WTC11 (cell line): ENCODE measurements at regions not wholly inside any gene's neighbourhood (a gene's known extent, or its start where the extent isn't known, plus 50 kb on each side); places are given as distances from the start of the nearest gene placed in this dataset.

Source experiments
- ATAC-seq: fragments of 200-7000 bp; cut with Tn5 transposase; 2 replicates; pipeline ENCODE4 v1.10.0; 2021; ENCODE audit warnings: mild to moderate bottlenecking, moderate library complexity
- CTCF ChIA-PET: fragments of 300-600 bp; sonication (Branson Sonifier 250); formaldehyde crosslinking; loops from one replicate; lab custom pipeline; 2021; ENCODE audit warnings: antibody characterized with exemption; lab: Charles Lee
- POLR2A ChIA-PET: fragments of 350-600 bp; sonication (Branson Sonifier 250); formaldehyde crosslinking; loops from one replicate; lab custom pipeline; 2021; ENCODE audit warnings: antibody characterized with exemption; lab: Charles Lee
- DNase-seq: peaks from one replicate; pipeline ENCODE4 v3.0.0; 2021; ENCODE audit warnings: low spot score
- H3K27ac Mint-ChIP-seq: 2 replicates; pipeline ENCODE4 v1.8.0; 2021; ENCODE audit warnings: mixed read lengths
- H3K27me3 Mint-ChIP-seq: 2 replicates; pipeline ENCODE4 v1.8.0; 2021; ENCODE audit warnings: low read depth, mild to moderate bottlenecking, moderate library complexity, mixed read lengths
- H3K36me3 Mint-ChIP-seq: 2 replicates; pipeline ENCODE4 v1.8.0; 2021; ENCODE audit warnings: mixed read lengths
- H3K4me1 Mint-ChIP-seq: 2 replicates; pipeline ENCODE4 v1.8.0; 2022; ENCODE audit warnings: mixed read lengths
- H3K4me3 Mint-ChIP-seq: 2 replicates; pipeline ENCODE4 v1.8.0; 2021; ENCODE audit warnings: mild to moderate bottlenecking, moderate library complexity, mixed read lengths
- H3K9me3 Mint-ChIP-seq: 2 replicates; pipeline ENCODE4 v1.8.0; 2021; ENCODE audit warnings: mixed read lengths
- CREM ChIP-seq: sonication (generic); formaldehyde crosslinking; IDR thresholded peaks from 2 replicates; pipeline ENCODE4 v1.8.1; 2022; ENCODE audit warnings: mild to moderate bottlenecking, missing genetic modification reagents, moderate library complexity
- EMX1 ChIP-seq: fragments of 250-450 bp; sonication (Bioruptor Pico); IDR thresholded peaks from 2 replicates; pipeline ENCODE4 v1.8.0; 2021; ENCODE audit warnings: mild to moderate bottlenecking
- ESRRA ChIP-seq: sonication (generic); formaldehyde crosslinking; IDR thresholded peaks from 2 replicates; pipeline ENCODE4 v1.8.1; 2022; ENCODE audit warnings: mild to moderate bottlenecking, missing genetic modification reagents, borderline replicate concordance
- MYBL2 ChIP-seq: sonication (generic); formaldehyde crosslinking; IDR thresholded peaks from 2 replicates; pipeline ENCODE4 v1.8.1; 2023; ENCODE audit warnings: mild to moderate bottlenecking, moderate library complexity, missing genetic modification reagents
- NFE2L1 ChIP-seq: sonication (generic); formaldehyde crosslinking; IDR thresholded peaks from 2 replicates; pipeline ENCODE4 v1.8.1; 2023; ENCODE audit warnings: missing genetic modification reagents
- NR1H2 ChIP-seq: sonication (generic); formaldehyde crosslinking; IDR thresholded peaks from 2 replicates; pipeline ENCODE4 v1.9.0; 2021; ENCODE audit warnings: mild to moderate bottlenecking, moderate library complexity, missing genetic modification reagents
- TEAD1 ChIP-seq: sonication (generic); formaldehyde crosslinking; IDR thresholded peaks from 2 replicates; pipeline ENCODE4 v1.8.0; 2022; ENCODE audit warnings: mild to moderate bottlenecking, missing genetic modification reagents
- ZNF232 ChIP-seq: sonication (generic); formaldehyde crosslinking; IDR thresholded peaks from 2 replicates; pipeline ENCODE4 v1.8.0; 2022; ENCODE audit warnings: mild to moderate bottlenecking, missing genetic modification reagents
- ZNF396 ChIP-seq: fragments of 250-450 bp; sonication (Bioruptor Pico); IDR thresholded peaks from 2 replicates; pipeline ENCODE4 v1.8.0; 2021; ENCODE audit warnings: mild to moderate bottlenecking, moderate library complexity, borderline replicate concordance
- ZNF416 ChIP-seq: fragments of 250-450 bp; sonication (Bioruptor Pico); IDR thresholded peaks from 2 replicates; pipeline ENCODE4 v1.9.0; 2021; ENCODE audit warnings: mild to moderate bottlenecking, inconsistent platforms
- TF ChIP-seq, protein P1 (sequence below): fragments of 250-450 bp; sonication (Bioruptor Pico); IDR thresholded peaks from 2 replicates; pipeline ENCODE4 v1.9.0; 2021; ENCODE audit warnings: mild to moderate bottlenecking
- TF ChIP-seq, protein P2 (sequence below): sonication (generic); formaldehyde crosslinking; IDR thresholded peaks from 2 replicates; pipeline ENCODE4 v1.8.0; 2022; ENCODE audit warnings: mild to moderate bottlenecking, missing genetic modification reagents
- TF ChIP-seq, protein P3 (sequence below): sonication (generic); formaldehyde crosslinking; IDR thresholded peaks from 2 replicates; pipeline ENCODE4 v1.8.1; 2022; ENCODE audit warnings: low read depth, missing genetic modification reagents, borderline replicate concordance
- TF ChIP-seq, protein P4 (sequence below): sonication (generic); formaldehyde crosslinking; IDR thresholded peaks from 2 replicates; pipeline ENCODE4 v1.8.1; 2022; ENCODE audit warnings: mild to moderate bottlenecking, missing genetic modification reagents, moderate library complexity, borderline replicate concordance
- TF ChIP-seq, protein P5 (sequence below): fragments of 250-450 bp; sonication (Bioruptor Pico); IDR thresholded peaks from 2 replicates; pipeline ENCODE4 v2.1.2; 2022; ENCODE audit warnings: mild to moderate bottlenecking, moderate library complexity
- TF ChIP-seq, protein P6 (sequence below): sonication (generic); formaldehyde crosslinking; IDR thresholded peaks from 2 replicates; pipeline ENCODE4 v1.8.0; 2023; ENCODE audit warnings: mild to moderate bottlenecking, missing genetic modification reagents
- TF ChIP-seq, protein P7 (sequence below): sonication (generic); formaldehyde crosslinking; IDR thresholded peaks from 2 replicates; pipeline ENCODE4 v1.8.0; 2022; ENCODE audit warnings: missing genetic modification reagents

DNA sequence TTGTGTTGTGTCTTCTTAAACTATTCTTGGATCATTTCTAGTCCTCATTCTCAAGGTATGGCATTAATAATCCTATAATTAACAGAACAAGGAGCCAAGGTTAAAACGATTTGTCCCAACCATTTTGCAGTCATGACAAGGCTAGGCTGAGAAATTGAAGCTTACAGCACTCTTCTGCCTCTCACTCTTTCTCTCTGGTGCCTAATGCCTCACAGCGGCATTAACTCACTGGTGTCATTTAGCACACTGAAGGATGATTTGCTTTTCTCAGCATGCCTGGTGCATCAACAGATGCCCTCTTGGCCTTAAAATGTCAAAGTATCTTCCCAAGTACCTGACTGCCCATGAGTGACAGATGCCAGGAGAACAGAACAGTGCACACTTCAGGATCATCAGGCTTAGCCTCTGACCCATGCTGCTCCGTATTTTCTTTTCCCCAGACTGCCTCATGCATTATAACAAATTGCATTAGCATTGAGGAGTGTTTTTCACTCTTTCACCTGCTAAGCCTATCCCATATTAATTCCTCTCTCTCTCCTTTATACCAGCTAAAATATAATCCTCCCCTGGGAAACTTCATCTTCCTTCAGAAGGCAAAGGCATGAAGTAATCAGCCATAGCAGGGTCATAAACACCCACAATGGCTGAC, 61.1 kb upstream of the SV2C start:
- ChIA-PET CTCF (interaction anchor here (1.0 kb wide), 1 partner anchor 153 kb away, joined by 3 read pairs; no protein-coding TSS in a partner anchor), POLR2A (no interaction called here)
- Mint-ChIP-seq H3K9me3 (no peaks in the 10 kb centered on the region), H3K4me3 (no peak overlapping the region), H3K27ac (no peak overlapping the region), H3K36me3 (no peaks in the 10 kb centered on the region), H3K4me1 (no peaks in the 10 kb centered on the region), H3K27me3 (no peaks in the 10 kb centered on the region; the same call in 1 of the 2 replicates)
- ATAC-seq (no peak), DNase-seq (no peak)
- TF ChIP-seq, protein P1, sequence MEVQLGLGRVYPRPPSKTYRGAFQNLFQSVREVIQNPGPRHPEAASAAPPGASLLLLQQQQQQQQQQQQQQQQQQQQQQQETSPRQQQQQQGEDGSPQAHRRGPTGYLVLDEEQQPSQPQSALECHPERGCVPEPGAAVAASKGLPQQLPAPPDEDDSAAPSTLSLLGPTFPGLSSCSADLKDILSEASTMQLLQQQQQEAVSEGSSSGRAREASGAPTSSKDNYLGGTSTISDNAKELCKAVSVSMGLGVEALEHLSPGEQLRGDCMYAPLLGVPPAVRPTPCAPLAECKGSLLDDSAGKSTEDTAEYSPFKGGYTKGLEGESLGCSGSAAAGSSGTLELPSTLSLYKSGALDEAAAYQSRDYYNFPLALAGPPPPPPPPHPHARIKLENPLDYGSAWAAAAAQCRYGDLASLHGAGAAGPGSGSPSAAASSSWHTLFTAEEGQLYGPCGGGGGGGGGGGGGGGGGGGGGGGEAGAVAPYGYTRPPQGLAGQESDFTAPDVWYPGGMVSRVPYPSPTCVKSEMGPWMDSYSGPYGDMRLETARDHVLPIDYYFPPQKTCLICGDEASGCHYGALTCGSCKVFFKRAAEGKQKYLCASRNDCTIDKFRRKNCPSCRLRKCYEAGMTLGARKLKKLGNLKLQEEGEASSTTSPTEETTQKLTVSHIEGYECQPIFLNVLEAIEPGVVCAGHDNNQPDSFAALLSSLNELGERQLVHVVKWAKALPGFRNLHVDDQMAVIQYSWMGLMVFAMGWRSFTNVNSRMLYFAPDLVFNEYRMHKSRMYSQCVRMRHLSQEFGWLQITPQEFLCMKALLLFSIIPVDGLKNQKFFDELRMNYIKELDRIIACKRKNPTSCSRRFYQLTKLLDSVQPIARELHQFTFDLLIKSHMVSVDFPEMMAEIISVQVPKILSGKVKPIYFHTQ (CRISPR knock-in tag), result no peak
- TF ChIP-seq NFE2L1 (CRISPR knock-in tag) (no peak), EMX1 (CRISPR knock-in tag) (no peak), ZNF416 (no peak), NR1H2 (CRISPR knock-in tag) (no peak), TEAD1 (CRISPR knock-in tag) (no peak), CREM (CRISPR knock-in tag) (no peak), MYBL2 (CRISPR knock-in tag) (no peak), ZNF396 (CRISPR knock-in tag) (no peak)
- TF ChIP-seq, protein P2, sequence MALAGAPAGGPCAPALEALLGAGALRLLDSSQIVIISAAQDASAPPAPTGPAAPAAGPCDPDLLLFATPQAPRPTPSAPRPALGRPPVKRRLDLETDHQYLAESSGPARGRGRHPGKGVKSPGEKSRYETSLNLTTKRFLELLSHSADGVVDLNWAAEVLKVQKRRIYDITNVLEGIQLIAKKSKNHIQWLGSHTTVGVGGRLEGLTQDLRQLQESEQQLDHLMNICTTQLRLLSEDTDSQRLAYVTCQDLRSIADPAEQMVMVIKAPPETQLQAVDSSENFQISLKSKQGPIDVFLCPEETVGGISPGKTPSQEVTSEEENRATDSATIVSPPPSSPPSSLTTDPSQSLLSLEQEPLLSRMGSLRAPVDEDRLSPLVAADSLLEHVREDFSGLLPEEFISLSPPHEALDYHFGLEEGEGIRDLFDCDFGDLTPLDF (CRISPR knock-in tag), result no peak
- TF ChIP-seq, protein P3, sequence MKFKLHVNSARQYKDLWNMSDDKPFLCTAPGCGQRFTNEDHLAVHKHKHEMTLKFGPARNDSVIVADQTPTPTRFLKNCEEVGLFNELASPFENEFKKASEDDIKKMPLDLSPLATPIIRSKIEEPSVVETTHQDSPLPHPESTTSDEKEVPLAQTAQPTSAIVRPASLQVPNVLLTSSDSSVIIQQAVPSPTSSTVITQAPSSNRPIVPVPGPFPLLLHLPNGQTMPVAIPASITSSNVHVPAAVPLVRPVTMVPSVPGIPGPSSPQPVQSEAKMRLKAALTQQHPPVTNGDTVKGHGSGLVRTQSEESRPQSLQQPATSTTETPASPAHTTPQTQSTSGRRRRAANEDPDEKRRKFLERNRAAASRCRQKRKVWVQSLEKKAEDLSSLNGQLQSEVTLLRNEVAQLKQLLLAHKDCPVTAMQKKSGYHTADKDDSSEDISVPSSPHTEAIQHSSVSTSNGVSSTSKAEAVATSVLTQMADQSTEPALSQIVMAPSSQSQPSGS (CRISPR knock-in tag), result no peak
- TF ChIP-seq, protein P4, sequence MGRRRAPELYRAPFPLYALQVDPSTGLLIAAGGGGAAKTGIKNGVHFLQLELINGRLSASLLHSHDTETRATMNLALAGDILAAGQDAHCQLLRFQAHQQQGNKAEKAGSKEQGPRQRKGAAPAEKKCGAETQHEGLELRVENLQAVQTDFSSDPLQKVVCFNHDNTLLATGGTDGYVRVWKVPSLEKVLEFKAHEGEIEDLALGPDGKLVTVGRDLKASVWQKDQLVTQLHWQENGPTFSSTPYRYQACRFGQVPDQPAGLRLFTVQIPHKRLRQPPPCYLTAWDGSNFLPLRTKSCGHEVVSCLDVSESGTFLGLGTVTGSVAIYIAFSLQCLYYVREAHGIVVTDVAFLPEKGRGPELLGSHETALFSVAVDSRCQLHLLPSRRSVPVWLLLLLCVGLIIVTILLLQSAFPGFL (CRISPR knock-in tag), result no peak

DNA sequence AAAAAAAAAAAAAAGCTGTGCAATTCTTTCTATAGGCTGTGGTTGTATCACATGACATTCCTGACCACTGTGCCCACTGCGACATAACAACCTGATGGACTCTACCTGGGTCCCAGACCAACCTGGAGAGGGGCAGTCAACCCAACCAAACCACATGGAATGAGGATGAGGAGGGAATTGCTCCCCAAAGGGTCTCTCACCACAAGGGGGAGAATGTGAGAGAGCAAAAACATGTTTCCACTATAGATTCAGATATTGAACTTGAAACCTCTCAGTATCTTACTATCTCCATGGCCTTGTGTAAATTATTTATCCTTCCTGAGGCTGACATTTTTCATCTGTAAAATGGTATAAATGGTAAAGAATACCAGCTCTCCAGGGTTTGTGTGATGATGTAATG, 66.9 kb upstream of the SV2C start:
- peak; percentile 16 for DNase-seq
- ChIA-PET CTCF (no interaction called here), POLR2A (no interaction called here)
- TF ChIP-seq ESRRA (CRISPR knock-in tag), result no peak
- TF ChIP-seq TEAD1 (CRISPR knock-in tag), result no peak
- no peak for TF ChIP-seq ZNF232
- H3K9me3 Mint-ChIP-seq, result peaks cover 8% of the 10 kb centered on the region
- no peak overlapping the region for H3K27ac Mint-ChIP-seq
- peaks cover 6% of the 10 kb centered on the region; the same call in 1 of the 2 replicates for H3K27me3 Mint-ChIP-seq
- no peaks in the 10 kb centered on the region for H3K36me3 Mint-ChIP-seq
- H3K4me3 Mint-ChIP-seq, result no peak overlapping the region
- peak; percentile 32; the same call in 1 of the 2 replicates for ATAC-seq
- H3K4me1 Mint-ChIP-seq, result no peaks in the 10 kb centered on the region

DNA sequence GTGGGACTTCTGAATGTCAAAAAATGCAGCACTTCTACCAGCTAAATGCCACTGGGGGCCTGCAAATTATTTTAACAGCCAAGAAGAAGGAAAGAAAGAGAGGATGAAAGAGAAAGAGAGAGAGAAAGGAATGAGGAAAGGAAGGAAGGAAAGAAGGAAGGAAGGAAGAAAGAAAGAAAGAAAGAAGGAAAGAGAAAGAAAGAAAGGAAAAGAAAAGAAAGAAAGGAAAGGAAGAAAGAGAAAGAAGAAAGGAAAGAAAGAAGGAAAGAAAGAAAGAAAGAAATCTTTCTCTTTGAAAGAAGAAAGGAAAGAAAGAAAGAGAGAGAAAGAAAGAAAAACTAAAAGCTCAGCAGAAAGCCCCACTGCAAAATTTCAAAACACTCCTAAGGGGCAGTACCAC, 69.2 kb upstream of the SV2C start:
- Mint-ChIP-seq H3K4me1 (no peaks in the 10 kb centered on the region), H3K4me3 (no peak overlapping the region), H3K27me3 (peaks cover 6% of the 10 kb centered on the region; the same call in 1 of the 2 replicates), H3K36me3 (no peaks in the 10 kb centered on the region), H3K27ac (no peak overlapping the region), H3K9me3 (peaks cover 8% of the 10 kb centered on the region)
- CTCF ChIA-PET, result no interaction called here
- ATAC-seq (no peak), DNase-seq (no peak)
- POLR2A ChIA-PET, result no interaction called here
- TF ChIP-seq, protein P5, sequence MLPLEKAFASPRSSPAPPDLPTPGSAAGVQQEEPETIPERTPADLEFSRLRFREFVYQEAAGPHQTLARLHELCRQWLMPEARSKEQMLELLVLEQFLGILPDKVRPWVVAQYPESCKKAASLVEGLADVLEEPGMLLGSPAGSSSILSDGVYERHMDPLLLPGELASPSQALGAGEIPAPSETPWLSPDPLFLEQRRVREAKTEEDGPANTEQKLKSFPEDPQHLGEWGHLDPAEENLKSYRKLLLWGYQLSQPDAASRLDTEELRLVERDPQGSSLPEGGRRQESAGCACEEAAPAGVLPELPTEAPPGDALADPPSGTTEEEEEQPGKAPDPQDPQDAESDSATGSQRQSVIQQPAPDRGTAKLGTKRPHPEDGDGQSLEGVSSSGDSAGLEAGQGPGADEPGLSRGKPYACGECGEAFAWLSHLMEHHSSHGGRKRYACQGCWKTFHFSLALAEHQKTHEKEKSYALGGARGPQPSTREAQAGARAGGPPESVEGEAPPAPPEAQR, result no peak
- TF ChIP-seq, protein P6, sequence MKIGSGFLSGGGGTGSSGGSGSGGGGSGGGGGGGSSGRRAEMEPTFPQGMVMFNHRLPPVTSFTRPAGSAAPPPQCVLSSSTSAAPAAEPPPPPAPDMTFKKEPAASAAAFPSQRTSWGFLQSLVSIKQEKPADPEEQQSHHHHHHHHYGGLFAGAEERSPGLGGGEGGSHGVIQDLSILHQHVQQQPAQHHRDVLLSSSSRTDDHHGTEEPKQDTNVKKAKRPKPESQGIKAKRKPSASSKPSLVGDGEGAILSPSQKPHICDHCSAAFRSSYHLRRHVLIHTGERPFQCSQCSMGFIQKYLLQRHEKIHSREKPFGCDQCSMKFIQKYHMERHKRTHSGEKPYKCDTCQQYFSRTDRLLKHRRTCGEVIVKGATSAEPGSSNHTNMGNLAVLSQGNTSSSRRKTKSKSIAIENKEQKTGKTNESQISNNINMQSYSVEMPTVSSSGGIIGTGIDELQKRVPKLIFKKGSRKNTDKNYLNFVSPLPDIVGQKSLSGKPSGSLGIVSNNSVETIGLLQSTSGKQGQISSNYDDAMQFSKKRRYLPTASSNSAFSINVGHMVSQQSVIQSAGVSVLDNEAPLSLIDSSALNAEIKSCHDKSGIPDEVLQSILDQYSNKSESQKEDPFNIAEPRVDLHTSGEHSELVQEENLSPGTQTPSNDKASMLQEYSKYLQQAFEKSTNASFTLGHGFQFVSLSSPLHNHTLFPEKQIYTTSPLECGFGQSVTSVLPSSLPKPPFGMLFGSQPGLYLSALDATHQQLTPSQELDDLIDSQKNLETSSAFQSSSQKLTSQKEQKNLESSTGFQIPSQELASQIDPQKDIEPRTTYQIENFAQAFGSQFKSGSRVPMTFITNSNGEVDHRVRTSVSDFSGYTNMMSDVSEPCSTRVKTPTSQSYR (CRISPR knock-in tag), result no peak
- TF ChIP-seq, protein P7, sequence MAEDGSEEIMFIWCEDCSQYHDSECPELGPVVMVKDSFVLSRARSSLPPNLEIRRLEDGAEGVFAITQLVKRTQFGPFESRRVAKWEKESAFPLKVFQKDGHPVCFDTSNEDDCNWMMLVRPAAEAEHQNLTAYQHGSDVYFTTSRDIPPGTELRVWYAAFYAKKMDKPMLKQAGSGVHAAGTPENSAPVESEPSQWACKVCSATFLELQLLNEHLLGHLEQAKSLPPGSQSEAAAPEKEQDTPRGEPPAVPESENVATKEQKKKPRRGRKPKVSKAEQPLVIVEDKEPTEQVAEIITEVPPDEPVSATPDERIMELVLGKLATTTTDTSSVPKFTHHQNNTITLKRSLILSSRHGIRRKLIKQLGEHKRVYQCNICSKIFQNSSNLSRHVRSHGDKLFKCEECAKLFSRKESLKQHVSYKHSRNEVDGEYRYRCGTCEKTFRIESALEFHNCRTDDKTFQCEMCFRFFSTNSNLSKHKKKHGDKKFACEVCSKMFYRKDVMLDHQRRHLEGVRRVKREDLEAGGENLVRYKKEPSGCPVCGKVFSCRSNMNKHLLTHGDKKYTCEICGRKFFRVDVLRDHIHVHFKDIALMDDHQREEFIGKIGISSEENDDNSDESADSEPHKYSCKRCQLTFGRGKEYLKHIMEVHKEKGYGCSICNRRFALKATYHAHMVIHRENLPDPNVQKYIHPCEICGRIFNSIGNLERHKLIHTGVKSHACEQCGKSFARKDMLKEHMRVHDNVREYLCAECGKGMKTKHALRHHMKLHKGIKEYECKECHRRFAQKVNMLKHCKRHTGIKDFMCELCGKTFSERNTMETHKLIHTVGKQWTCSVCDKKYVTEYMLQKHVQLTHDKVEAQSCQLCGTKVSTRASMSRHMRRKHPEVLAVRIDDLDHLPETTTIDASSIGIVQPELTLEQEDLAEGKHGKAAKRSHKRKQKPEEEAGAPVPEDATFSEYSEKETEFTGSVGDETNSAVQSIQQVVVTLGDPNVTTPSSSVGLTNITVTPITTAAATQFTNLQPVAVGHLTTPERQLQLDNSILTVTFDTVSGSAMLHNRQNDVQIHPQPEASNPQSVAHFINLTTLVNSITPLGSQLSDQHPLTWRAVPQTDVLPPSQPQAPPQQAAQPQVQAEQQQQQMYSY (CRISPR knock-in tag), result no peak
